Liver (tissue), 8 donors: ENCODE measurements at regions not wholly inside any gene's neighbourhood (a gene's known extent, or its start where the extent isn't known, plus 50 kb on each side); places are given as distances from the start of the nearest gene placed in this dataset.

Experiments
- DNase-seq: peaks from one replicate; pipeline ENCODE4 v3.0.0-alpha.2; 2017; ENCODE audit warnings: low spot score
- H3K27ac ChIP-seq, 2 donors: one replicate each; pipeline ENCODE4 v1.7.0; 2013; ENCODE audit warnings: inconsistent platforms in 2 of 2, low read length in 2 of 2, control low read depth in 1 of 2, low read depth in 1 of 2, mild to moderate bottlenecking in 1 of 2
- H3K27me3 ChIP-seq, 4 donors: one replicate each; pipeline versions ENCODE4 v1.6.1 to v1.7.0; 2013; ENCODE audit warnings: low read length in 3 of 4, inconsistent platforms in 1 of 4, mild to moderate bottlenecking in 1 of 4, moderate library complexity in 1 of 4; ENCODE audit not compliant: control insufficient read depth in 4 of 4, insufficient read depth in 4 of 4
- H3K36me3 ChIP-seq, 4 donors: one replicate each; pipeline versions ENCODE4 v1.6.1 to v1.7.0; 2013; ENCODE audit warnings: low read length in 3 of 4, mild to moderate bottlenecking in 3 of 4, low read depth in 1 of 4, moderate library complexity in 1 of 4; ENCODE audit not compliant: control insufficient read depth in 4 of 4, insufficient read depth in 3 of 4
- H3K4me1 ChIP-seq, 4 donors: one replicate each; pipeline versions ENCODE4 v1.6.1 to v1.7.0; 2013; ENCODE audit warnings: low read length in 3 of 4, mild to moderate bottlenecking in 3 of 4, moderate library complexity in 1 of 4; ENCODE audit not compliant: control insufficient read depth in 4 of 4, insufficient read depth in 4 of 4
- H3K4me3 ChIP-seq, 3 donors: one replicate each; pipeline versions ENCODE4 v1.6.1 to v1.7.0; 2013; ENCODE audit warnings: low read length in 3 of 3, control low read depth in 1 of 3, low read depth in 1 of 3, mild to moderate bottlenecking in 1 of 3
- H3K9ac ChIP-seq, 2 donors: one replicate each; pipeline ENCODE4 v1.7.0; 2013; ENCODE audit warnings: low read length in 2 of 2, mild to moderate bottlenecking in 2 of 2, moderate library complexity in 2 of 2, control low read depth in 1 of 2, low read depth in 1 of 2
- H3K9me3 ChIP-seq, 4 donors: one replicate each; pipeline versions ENCODE4 v1.6.1 to v1.7.0; 2013; ENCODE audit warnings: low read length in 3 of 4; ENCODE audit not compliant: control insufficient read depth in 4 of 4
- FOXA1 ChIP-seq: IDR thresholded peaks from 2 replicates; pipeline ENCODE4 v1.6.1; 2016; ENCODE audit warnings: antibody characterized with exemption
- GABPA ChIP-seq, 2 donors: IDR thresholded peaks in 1 of 2; conservative IDR thresholded peaks in 1 of 2; 2 replicates each; pipeline ENCODE4 v1.6.1; 2016; ENCODE audit warnings: antibody characterized with exemption in 2 of 2, mild to moderate bottlenecking in 1 of 2, moderate library complexity in 1 of 2
- HNF4A ChIP-seq, 2 donors: conservative IDR thresholded peaks; 2 replicates each; pipeline ENCODE4 v1.6.1; 2016; ENCODE audit warnings: antibody characterized with exemption in 2 of 2, mild to moderate bottlenecking in 2 of 2
- NR2F2 ChIP-seq: IDR thresholded peaks from 2 replicates; pipeline ENCODE4 v1.6.1; 2016; ENCODE audit warnings: antibody characterized with exemption
- RAD21 ChIP-seq, 2 donors: IDR thresholded peaks; 2 replicates each; pipeline ENCODE4 v1.6.1; 2016; ENCODE audit warnings: antibody characterized with exemption in 2 of 2, mild to moderate bottlenecking in 2 of 2
- RXRA ChIP-seq, 2 donors: IDR thresholded peaks; 2 replicates each; pipeline ENCODE4 v1.6.1; 2017 to 2018; ENCODE audit warnings: antibody characterized with exemption in 2 of 2, mild to moderate bottlenecking in 1 of 2
- TAF1 ChIP-seq: conservative IDR thresholded peaks from 2 replicates; pipeline ENCODE4 v1.6.1; 2016; ENCODE audit warnings: antibody characterized with exemption, mild to moderate bottlenecking
- WGBS: extraction: QIAGEN DNeasy Blood & Tissue Kit; methylation state at CpG from one replicate; pipeline ENCODE4 v1.1.7; 2013; 5-methylcytosine and 5-hydroxymethylcytosine counted together
- TF ChIP-seq, protein P1 (sequence below): IDR thresholded peaks from 2 replicates; pipeline ENCODE4 v1.6.1; 2016; ENCODE audit warnings: antibody characterized with exemption
- TF ChIP-seq, protein P2 (sequence below): IDR thresholded peaks from 2 replicates; pipeline ENCODE4 v1.6.1; 2016; ENCODE audit warnings: antibody characterized with exemption
- TF ChIP-seq, protein P3 (sequence below): IDR thresholded peaks from 2 replicates; pipeline ENCODE4 v1.6.1; 2016; ENCODE audit warnings: antibody characterized with exemption, mild to moderate bottlenecking
- TF ChIP-seq, protein P4 (sequence below): fragments of 150-350 bp; IDR thresholded peaks from 2 replicates; pipeline ENCODE4 v1.5.1; 2017; ENCODE audit warnings: improper control_type of control experiment, low read depth, low read length; ENCODE audit not compliant: missing input control
- donor health status: healthy.
- donor health status: healthy.
- donor health status: healthy.
- donor health status: healthy.
- donor health status: healthy.

DNA sequence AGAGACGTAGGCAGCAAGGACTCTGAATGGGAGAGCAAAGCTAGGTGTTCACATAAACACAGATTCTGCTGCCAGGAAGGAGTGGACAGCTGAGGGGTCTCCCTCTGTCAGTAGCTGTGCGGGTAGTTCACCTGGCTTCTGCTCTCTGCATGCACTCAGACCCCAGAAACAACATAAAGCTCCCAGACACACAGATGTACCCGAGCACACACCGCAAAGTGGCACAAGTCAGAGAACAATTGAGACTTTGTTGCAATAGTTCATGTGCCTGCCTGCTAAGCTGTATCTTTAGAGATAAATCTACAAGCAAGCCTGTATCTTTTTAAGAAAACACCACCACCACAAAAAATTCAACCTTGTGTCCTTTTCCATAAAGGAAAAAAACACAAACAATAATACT lies 420.0 kb upstream of the ST6GAL2 start:
- Histone ChIP-seq H3K9me3 (no peaks in the 10 kb centered on the region), H3K27me3 (no peaks in the 10 kb centered on the region), H3K4me3 (no peak overlapping the region), H3K27ac (no peak overlapping the region), H3K4me1 (no peaks in the 10 kb centered on the region), H3K36me3 (no peaks in the 10 kb centered on the region), H3K9ac (no peak overlapping the region)
- TF ChIP-seq, protein P1, sequence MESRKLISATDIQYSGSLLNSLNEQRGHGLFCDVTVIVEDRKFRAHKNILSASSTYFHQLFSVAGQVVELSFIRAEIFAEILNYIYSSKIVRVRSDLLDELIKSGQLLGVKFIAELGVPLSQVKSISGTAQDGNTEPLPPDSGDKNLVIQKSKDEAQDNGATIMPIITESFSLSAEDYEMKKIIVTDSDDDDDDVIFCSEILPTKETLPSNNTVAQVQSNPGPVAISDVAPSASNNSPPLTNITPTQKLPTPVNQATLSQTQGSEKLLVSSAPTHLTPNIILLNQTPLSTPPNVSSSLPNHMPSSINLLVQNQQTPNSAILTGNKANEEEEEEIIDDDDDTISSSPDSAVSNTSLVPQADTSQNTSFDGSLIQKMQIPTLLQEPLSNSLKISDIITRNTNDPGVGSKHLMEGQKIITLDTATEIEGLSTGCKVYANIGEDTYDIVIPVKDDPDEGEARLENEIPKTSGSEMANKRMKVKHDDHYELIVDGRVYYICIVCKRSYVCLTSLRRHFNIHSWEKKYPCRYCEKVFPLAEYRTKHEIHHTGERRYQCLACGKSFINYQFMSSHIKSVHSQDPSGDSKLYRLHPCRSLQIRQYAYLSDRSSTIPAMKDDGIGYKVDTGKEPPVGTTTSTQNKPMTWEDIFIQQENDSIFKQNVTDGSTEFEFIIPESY: no peak
- TF ChIP-seq TAF1 (no peak), NR2F2 (no peak)
- TF ChIP-seq, protein P2, sequence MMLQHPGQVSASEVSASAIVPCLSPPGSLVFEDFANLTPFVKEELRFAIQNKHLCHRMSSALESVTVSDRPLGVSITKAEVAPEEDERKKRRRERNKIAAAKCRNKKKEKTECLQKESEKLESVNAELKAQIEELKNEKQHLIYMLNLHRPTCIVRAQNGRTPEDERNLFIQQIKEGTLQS: no peak
- TF ChIP-seq, protein P3, sequence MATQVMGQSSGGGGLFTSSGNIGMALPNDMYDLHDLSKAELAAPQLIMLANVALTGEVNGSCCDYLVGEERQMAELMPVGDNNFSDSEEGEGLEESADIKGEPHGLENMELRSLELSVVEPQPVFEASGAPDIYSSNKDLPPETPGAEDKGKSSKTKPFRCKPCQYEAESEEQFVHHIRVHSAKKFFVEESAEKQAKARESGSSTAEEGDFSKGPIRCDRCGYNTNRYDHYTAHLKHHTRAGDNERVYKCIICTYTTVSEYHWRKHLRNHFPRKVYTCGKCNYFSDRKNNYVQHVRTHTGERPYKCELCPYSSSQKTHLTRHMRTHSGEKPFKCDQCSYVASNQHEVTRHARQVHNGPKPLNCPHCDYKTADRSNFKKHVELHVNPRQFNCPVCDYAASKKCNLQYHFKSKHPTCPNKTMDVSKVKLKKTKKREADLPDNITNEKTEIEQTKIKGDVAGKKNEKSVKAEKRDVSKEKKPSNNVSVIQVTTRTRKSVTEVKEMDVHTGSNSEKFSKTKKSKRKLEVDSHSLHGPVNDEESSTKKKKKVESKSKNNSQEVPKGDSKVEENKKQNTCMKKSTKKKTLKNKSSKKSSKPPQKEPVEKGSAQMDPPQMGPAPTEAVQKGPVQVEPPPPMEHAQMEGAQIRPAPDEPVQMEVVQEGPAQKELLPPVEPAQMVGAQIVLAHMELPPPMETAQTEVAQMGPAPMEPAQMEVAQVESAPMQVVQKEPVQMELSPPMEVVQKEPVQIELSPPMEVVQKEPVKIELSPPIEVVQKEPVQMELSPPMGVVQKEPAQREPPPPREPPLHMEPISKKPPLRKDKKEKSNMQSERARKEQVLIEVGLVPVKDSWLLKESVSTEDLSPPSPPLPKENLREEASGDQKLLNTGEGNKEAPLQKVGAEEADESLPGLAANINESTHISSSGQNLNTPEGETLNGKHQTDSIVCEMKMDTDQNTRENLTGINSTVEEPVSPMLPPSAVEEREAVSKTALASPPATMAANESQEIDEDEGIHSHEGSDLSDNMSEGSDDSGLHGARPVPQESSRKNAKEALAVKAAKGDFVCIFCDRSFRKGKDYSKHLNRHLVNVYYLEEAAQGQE: no peak
- DNase-seq: no peak
- WGBS: 51% methylated on average over 4 of the region's 4 CpGs

DNA sequence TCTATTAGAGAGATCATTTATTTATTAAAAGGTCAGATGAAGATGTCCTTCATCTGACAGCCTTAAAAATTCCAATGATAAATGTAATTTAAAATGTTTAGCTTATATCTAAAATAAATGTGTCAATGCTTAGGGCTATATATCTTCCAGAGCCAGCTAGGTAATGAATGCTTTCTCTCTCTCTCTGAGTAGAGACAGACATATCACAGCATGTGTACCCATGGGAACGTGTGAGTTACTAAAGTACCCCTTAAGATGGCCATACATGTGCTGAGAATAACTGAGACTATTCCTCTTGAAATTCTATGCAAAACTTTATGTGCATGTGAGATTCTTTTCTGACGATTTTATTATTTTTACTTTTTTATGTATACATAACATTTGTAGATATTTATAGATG lies 420.9 kb upstream of the ST6GAL2 start:
- TF ChIP-seq RXRA (IDR thresholded peaks at IDR 0.05) (no peak), GABPA (IDR thresholded peaks at IDR 0.05 in 1 of 2, conservative IDR thresholded peaks at IDR 0.05 in 1 of 2) (no peak), FOXA1 (no peak), RAD21 (IDR thresholded peaks at IDR 0.05) (no peak), HNF4A (conservative IDR thresholded peaks at IDR 0.05) (no peak)
- TF ChIP-seq, protein P2: no peak
- TF ChIP-seq, protein P4, sequence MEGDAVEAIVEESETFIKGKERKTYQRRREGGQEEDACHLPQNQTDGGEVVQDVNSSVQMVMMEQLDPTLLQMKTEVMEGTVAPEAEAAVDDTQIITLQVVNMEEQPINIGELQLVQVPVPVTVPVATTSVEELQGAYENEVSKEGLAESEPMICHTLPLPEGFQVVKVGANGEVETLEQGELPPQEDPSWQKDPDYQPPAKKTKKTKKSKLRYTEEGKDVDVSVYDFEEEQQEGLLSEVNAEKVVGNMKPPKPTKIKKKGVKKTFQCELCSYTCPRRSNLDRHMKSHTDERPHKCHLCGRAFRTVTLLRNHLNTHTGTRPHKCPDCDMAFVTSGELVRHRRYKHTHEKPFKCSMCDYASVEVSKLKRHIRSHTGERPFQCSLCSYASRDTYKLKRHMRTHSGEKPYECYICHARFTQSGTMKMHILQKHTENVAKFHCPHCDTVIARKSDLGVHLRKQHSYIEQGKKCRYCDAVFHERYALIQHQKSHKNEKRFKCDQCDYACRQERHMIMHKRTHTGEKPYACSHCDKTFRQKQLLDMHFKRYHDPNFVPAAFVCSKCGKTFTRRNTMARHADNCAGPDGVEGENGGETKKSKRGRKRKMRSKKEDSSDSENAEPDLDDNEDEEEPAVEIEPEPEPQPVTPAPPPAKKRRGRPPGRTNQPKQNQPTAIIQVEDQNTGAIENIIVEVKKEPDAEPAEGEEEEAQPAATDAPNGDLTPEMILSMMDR: no peak
- H3K9me3 ChIP-seq: no peaks in the 10 kb centered on the region
- H3K4me3 ChIP-seq: no peak overlapping the region
- H3K27me3 ChIP-seq: peaks cover 0 to 3% (median 0%) of the 10 kb centered on the region in 4 donors
- H3K36me3 ChIP-seq: no peaks in the 10 kb centered on the region
- no peak overlapping the region for H3K9ac ChIP-seq
- no peak for DNase-seq
- H3K4me1 ChIP-seq: no peaks in the 10 kb centered on the region
- H3K27ac ChIP-seq: no peak overlapping the region
- WGBS: 50% methylated on average over 2 of the region's 2 CpGs
